ENCODE measurements at regions not wholly inside any gene's neighbourhood (a gene's known extent, or its start where the extent isn't known, plus 50 kb on each side); places are given as distances from the start of the nearest gene placed in this dataset.

- ChIA-PET POLR2A (no interaction called here), CTCF (ENCODE audit: low intra/inter-chr PET ratio) (no interaction called here)
- no peaks in the 10 kb centered on the region for H3K9me1 ChIP-seq (ENCODE audit: control insufficient read depth, insufficient read depth, low read length)
- no peaks in the 10 kb centered on the region for H4K20me1 ChIP-seq (replicated peaks; ENCODE audit: control insufficient read depth, insufficient read depth, low read length)
- H2AFZ ChIP-seq (ENCODE audit: low read depth, low read length): no peak overlapping the region
- no TSS peak for BruUV-seq (replicated peaks)
- no peaks in the 10 kb centered on the region for H3K79me2 ChIP-seq (ENCODE audit: control insufficient read depth, insufficient read depth, low read length)
- no peak overlapping the region for H3K4me2 ChIP-seq (ENCODE audit: insufficient read depth, low read length)
- no peaks in the 10 kb centered on the region for H3K27me3 ChIP-seq (ENCODE audit: control insufficient read depth in 2 of 2, insufficient read depth in 2 of 2, low read length in 2 of 2)
- WGBS (ENCODE audit: insufficient coverage, low coverage, missing lambda C conversion rate): 6% methylated on average over 3 of the region's 3 CpGs
- intact Hi-C loops (cut with micrococcal nuclease): no loop called here
- no peak overlapping the region for H3K9ac ChIP-seq (ENCODE audit: insufficient read depth in 1 of 2, low read depth in 2 of 2, low read length in 2 of 2)
- in situ Hi-C loops (cut with MboI): no loop called here
- H3K9me3 ChIP-seq (replicated peaks; ENCODE audit: control insufficient read depth, insufficient read depth, low read depth, low read length): no peaks in the 10 kb centered on the region
- no peak for ATAC-seq
- H3K36me3 ChIP-seq (ENCODE audit: control insufficient read depth, insufficient read depth, low read length): no peaks in the 10 kb centered on the region
- no peak for DNase-seq (ENCODE audit: extremely low read depth in 1 of 4, low spot score in 3 of 4)
- no peaks in the 10 kb centered on the region for H3K4me1 ChIP-seq (replicated peaks in 1 of 2; ENCODE audit: control insufficient read depth in 2 of 2, insufficient read depth in 2 of 2, low read length in 2 of 2)
- H3K4me3 ChIP-seq: no peak overlapping the region
- TF ChIP-seq FOXO4 (CRISPR knock-in tag; IDR thresholded peaks at IDR 0.05) (no peak), TBP (optimal IDR thresholded peaks at IDR 0.05; ENCODE audit: low read depth, low read length) (no peak), ARID2 (IDR thresholded peaks at IDR 0.05) (no peak), SOX6 (IDR thresholded peaks at IDR 0.05) (no peak), RNF2 (IDR thresholded peaks at IDR 0.05) (no peak), NCOA6 (IDR thresholded peaks at IDR 0.05) (no peak)
- H3K27ac ChIP-seq (ENCODE audit: extremely low read depth, low read depth, low read length): no peak overlapping the region
- FAIRE-seq: no peak
These were observed 727.3 kb upstream of the LMO3 start for GRCh38 chr12:17333287-17333686.

DNA sequence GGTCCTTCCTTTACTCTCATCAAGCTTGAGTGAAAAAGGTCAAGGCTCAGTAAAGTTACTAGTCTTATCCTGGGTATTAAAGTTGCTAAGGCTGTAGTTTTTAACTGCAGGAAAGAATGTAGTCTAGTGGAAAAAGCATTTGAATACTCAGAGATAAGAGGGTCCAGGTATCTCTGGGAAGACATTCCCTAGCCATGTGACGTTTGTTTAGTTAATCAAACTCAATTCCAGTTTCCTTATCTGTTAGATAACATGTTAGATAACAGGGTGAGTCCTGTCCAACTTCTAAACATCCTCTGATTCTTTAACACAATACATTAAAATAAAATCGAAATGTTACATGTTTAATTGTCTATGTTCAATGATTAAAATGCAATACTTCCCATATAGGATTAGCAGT is 720.7 kb upstream of the LMO3 start:
- no TSS peak for BruUV-seq (replicated peaks)
- H3K27me3 ChIP-seq (ENCODE audit: control insufficient read depth in 2 of 2, insufficient read depth in 2 of 2, low read length in 2 of 2): no peaks in the 10 kb centered on the region
- TF ChIP-seq PATZ1 (CRISPR knock-in tag; IDR thresholded peaks at IDR 0.05; ENCODE audit: borderline replicate concordance): no peak
- no peak for TF ChIP-seq ZNF23 (CRISPR knock-in tag; IDR thresholded peaks at IDR 0.05)
- no peak for TF ChIP-seq ZNF76 (CRISPR knock-in tag; IDR thresholded peaks at IDR 0.05; ENCODE audit: borderline replicate concordance)
- TF ChIP-seq ZEB2 (IDR thresholded peaks at IDR 0.05): no peak
- TF ChIP-seq, protein P1, sequence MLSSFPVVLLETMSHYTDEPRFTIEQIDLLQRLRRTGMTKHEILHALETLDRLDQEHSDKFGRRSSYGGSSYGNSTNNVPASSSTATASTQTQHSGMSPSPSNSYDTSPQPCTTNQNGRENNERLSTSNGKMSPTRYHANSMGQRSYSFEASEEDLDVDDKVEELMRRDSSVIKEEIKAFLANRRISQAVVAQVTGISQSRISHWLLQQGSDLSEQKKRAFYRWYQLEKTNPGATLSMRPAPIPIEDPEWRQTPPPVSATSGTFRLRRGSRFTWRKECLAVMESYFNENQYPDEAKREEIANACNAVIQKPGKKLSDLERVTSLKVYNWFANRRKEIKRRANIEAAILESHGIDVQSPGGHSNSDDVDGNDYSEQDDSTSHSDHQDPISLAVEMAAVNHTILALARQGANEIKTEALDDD (IDR thresholded peaks at IDR 0.05): no peak
- TF ChIP-seq NFYB (IDR thresholded peaks at IDR 0.05; ENCODE audit: extremely low read depth, insufficient read length): no peak
- no peak for TF ChIP-seq BCL6 (CRISPR knock-in tag; IDR thresholded peaks at IDR 0.05)
- no peak for TF ChIP-seq MECOM (CRISPR knock-in tag; IDR thresholded peaks at IDR 0.05)
- TF ChIP-seq POU5F1 (IDR thresholded peaks at IDR 0.05; ENCODE audit: borderline replicate concordance, low read depth, low read length, partially characterized antibody): no peak
- TF ChIP-seq ZNF175 (CRISPR knock-in tag; IDR thresholded peaks at IDR 0.05; ENCODE audit: low read depth): no peak

More for the DNA sequence above, 720.7 kb upstream of the LMO3 start:
- Histone ChIP-seq H3K9me3 (replicated peaks; ENCODE audit: control insufficient read depth, insufficient read depth, low read depth, low read length) (no peaks in the 10 kb centered on the region), H3K9ac (ENCODE audit: insufficient read depth in 1 of 2, low read depth in 2 of 2, low read length in 2 of 2) (no peak overlapping the region), H3K4me1 (replicated peaks in 1 of 2; ENCODE audit: control insufficient read depth in 2 of 2, insufficient read depth in 2 of 2, low read length in 2 of 2) (no peaks in the 10 kb centered on the region), H4K20me1 (replicated peaks; ENCODE audit: control insufficient read depth, insufficient read depth, low read length) (no peaks in the 10 kb centered on the region), H3K27ac (ENCODE audit: extremely low read depth, low read depth, low read length) (no peak overlapping the region), H3K36me3 (ENCODE audit: control insufficient read depth, insufficient read depth, low read length) (no peaks in the 10 kb centered on the region), H2AFZ (ENCODE audit: low read depth, low read length) (no peak overlapping the region), H3K4me2 (ENCODE audit: insufficient read depth, low read length) (no peak overlapping the region), H3K4me3 (no peak overlapping the region), H3K79me2 (ENCODE audit: control insufficient read depth, insufficient read depth, low read length) (no peaks in the 10 kb centered on the region), H3K9me1 (ENCODE audit: control insufficient read depth, insufficient read depth, low read length) (no peaks in the 10 kb centered on the region)
- intact Hi-C loops (cut with micrococcal nuclease): no loop called here
- 0% methylated on average over 2 of the region's 2 CpGs for WGBS (ENCODE audit: insufficient coverage, low coverage, missing lambda C conversion rate)
- no peak for ATAC-seq
- no peak for FAIRE-seq
- in situ Hi-C loops (cut with MboI): no loop called here
- ChIA-PET CTCF (ENCODE audit: low intra/inter-chr PET ratio) (no interaction called here), POLR2A (no interaction called here)
- DNase-seq (ENCODE audit: extremely low read depth in 1 of 4, low spot score in 3 of 4): no peak

All from K562 (cell line).